ENCODE measurements at regions not wholly inside any gene's neighbourhood (a gene's known extent, or its start where the extent isn't known, plus 50 kb on each side); places are given as distances from the start of the nearest gene placed in this dataset.
"Not testable (repeated sequence)": the region's sequence is repeated elsewhere in the genome, so short reads cannot be mapped to it uniquely, and the experiment has no call there.

GRCh38 chr3:186453531-186453930 lies 90.6 kb downstream of the CRYGS start:
- no peak for DNase-seq

GRCh38 chr3:186452517-186452916 lies 90.5 kb upstream of the DGKG start:
- DNase-seq: no peak

DNA sequence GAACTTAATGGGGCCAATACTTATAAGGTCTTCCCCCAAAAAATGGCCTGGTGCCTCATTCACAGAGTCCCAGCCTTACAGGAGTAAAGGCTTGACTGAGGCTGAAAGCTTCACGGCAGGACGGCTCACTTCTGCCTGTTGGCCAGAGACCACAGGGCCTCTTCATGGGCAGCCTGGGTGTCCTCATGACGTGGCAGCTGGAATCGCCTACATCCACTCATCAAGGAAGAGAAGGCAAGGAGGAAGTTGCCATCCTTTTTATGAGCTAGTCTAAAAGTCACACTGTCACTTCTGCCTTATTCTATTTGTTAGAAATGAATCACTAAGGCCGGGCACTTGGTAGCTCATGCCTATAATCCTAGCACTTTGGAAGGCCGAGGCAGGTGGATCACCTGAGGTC lies 89.3 kb upstream of the DGKG start:
- DNase-seq: no peak

DNA sequence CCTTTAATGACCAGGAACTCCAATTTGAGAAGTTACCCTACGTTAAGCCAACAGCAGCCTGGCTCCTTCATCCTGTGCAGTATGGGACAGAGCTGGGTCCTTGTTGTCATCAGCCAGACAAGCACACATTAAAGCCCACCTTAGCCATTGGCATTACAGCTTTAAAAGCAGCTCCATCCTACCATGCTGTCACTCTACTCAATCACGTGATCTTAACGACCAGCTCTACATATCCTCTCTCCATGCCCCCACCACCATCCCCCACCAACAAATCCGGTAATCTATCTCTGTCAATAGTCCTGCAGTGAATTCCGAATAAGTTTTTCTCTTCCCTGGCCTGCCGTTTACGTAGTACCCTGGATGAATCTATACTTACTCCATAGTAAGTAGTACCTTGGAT lies 82.9 kb upstream of the DGKG start:
- no peak for DNase-seq

DNA sequence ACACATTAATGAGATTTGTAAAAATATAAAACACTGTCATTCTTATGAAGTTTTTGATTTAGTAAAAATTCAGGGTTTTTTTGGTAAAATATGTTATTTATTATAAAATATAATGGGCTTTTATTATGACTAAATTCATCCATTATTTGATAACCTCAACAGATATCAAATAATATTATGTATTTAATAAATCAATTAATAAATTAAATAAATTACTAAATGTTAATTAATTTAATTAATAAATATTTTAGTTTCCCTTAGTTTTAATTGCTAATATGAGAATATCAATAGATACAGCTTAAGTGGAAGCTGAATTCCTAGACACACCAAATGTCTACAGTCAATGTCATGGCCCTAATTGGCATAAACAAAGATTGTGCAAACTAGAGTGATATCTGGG lies 82.3 kb upstream of the DGKG start:
- no peak for DNase-seq

- not testable (repeated sequence) for DNase-seq
Observed at GRCh38 chr3:186442979-186443378, 80.9 kb upstream of the DGKG start.

GRCh38 chr3:186442162-186442561 lies 80.1 kb upstream of the DGKG start:
- no peak for DNase-seq

GRCh38 chr3:186440891-186441290 lies 78.9 kb upstream of the DGKG start:
- no peak for DNase-seq

DNA sequence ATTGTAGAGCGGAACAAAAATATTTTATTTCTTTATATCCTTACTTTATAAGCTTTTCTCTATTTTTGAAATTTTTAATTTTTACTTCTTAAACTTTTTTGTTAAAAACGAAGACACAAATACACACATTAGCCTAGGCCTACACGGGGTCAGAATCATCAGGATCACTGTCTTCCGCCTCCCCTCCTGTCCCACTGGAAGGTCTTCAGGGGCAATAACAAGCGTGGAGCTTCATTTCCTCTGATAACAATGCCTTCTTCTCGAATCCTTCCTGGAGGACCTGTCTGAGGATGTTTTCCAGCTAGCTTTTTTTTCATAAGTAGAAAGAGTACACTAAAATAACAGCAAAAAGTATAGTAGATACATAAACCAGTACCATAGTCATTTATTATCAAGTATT lies 77.7 kb upstream of the DGKG start:
- DNase-seq: no peak

GRCh38 chr3:186435332-186435731 lies 73.3 kb upstream of the DGKG start:
- DNase-seq: not testable (repeated sequence)

- DNase-seq: no peak
Observed at GRCh38 chr3:186432944-186433732, 71.1 kb upstream of the DGKG start.

GRCh38 chr3:186432189-186432588 lies 70.2 kb upstream of the DGKG start:
- DNase-seq: no peak

GRCh38 chr3:186427627-186428281 lies 65.7 kb upstream of the DGKG start:
- no peak for DNase-seq

DNA sequence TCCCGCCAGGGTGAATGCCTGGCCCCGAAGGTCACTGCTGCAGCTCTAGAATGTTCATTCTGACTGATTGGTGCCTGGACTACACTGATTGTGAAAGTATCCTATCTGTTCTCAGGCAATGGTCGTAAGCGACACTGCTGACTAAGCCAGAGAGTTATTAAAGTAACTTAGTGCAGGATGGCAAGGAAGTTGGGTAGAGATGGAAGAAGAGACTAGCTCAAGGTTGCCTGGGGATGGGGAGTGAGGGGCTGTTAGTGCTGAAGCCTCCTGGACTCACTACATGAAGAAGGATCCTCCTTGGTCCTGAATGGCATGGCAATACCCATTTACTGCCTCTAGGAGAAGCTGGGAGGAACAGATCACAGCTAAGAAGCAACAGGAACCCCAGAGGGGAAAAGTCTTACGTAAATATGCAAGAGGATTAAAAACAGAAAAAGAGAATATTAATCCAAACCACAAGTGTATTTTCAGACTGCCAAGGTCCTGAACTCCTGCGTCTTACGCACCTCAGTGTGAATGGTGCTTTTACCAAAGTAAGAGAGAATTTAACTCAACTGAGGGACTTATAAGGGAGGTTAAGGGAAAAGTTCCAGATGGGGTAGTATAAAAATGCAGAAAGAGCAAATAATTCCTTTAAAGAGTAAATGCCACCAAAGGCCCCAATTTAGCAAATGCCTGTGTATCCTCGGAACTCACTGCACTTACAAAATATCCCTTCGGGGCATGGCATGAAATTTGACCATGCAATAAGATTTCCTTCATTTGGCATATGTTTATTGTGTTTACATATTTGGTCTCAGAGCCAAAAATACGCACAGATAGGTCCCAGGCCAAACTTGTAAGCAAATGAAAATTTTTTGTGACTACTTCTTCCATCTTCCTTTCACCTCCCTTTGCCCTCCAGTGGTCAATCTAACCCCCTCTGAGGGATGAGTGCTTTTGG lies 64.0 kb upstream of the DGKG start:
- DNase-seq: no peak

DNA sequence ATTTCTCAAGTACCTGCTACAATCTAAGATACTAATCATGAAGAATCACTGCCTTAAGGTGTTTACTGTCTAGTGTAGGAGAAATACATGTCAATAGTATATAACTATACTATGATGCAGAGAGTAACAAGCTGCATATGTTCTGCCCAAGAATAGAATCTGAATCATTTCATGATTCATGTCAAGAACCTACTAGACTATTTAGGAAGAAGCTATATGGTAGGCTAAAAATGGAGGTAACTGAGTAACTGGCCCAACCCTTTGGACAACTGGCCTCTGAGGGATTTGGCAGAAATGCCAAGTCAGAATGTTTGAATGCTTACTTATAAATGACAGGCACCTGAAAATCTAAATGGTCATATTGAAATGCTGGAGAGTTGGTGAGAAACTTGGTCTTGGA lies 59.9 kb upstream of the DGKG start:
- DNase-seq: no peak

- no peak for DNase-seq
Observed at GRCh38 chr3:186418671-186419145, 56.7 kb upstream of the DGKG start.

- no peak for DNase-seq
Observed at GRCh38 chr3:186417791-186418190, 55.8 kb upstream of the DGKG start.

DNA sequence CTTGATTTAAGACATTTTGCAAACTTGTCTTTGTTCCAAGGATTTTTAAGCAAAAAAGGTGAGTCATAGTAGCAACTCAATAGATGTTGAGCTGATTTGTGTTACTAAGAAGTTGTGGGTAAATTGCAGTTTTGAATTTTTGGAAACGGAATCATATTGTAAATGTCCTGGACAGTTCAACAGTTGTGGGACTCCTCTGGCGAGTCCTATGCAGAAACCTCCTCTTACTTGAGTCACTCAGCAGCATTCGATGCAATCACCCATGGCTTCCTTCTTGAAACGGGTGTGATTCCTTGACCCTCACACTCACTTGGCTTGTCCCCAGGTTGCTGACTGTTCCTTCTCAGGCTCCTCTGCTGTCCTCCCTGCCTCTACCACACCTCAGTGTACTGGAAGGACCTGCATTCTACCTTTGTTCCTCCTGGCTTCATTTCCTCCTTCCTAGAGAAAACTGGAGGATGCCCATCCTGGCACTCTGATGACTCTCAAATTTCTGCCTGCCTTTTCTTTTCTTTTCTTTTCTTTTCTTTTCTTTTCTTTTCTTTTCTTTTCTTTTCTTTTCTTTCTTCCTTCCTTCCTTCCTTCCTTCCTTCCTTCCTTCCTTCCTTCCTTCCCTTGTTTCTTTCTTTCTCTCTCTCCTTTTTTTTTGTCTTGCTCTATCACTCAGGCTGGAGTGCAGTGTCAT lies 52.8 kb upstream of the DGKG start:
- DNase-seq: no peak

GRCh38 chr3:186413615-186414415 lies 51.8 kb upstream of the DGKG start:
- DNase-seq: peak; percentile 14

DNA sequence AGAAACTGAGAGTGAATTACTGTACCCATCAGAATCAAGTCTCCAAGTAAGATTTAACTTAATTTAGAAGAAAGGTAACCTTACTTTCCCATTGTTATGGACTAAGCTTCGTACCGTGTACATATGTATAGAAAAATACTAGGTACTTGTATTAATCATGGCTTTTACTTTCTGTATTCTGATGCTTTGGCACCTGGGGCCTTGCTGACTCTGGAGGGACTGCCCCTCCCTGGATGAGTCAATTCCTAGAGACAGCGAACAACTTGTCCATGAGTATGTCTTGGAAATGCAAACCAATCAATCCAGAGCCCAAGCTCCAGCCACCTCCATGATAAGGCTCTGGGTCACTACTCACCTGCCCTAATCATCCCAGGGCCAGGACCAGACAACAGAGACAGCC lies 50.0 kb upstream of the DGKG start:
- DNase-seq: no peak
